A549 (cell line): ENCODE measurements at regions not wholly inside any gene's neighbourhood (a gene's known extent, or its start where the extent isn't known, plus 50 kb on each side); places are given as distances from the start of the nearest gene placed in this dataset.

Experiments
- ATAC-seq, 2 experiments: fragments of 200-7000 bp in 1 of 2; fragments of >200 bp in 1 of 2; cut with Nextera tagmentation in 1 of 2; cut with Tn5 transposase in 1 of 2; 3 replicates each; pipeline versions ENCODE4 v1.8.0 to v1.9.1; 2018 to 2020; ENCODE audit warnings: mild to moderate bottlenecking in 1 of 2, moderate library complexity in 1 of 2
- CTCF ChIA-PET: fragments of 300-600 bp; sonication (Branson Sonifier 250); formaldehyde crosslinking; extraction: SDS; loops from one replicate; lab custom pipeline; 2021; ENCODE audit warnings: antibody characterized with exemption, inconsistent platforms; lab: Yijun Ruan, JAX
- POLR2A ChIA-PET: fragments of 350-600 bp; formaldehyde crosslinking; extraction: SDS; loops from one replicate; lab custom pipeline; 2021; ENCODE audit warnings: antibody characterized with exemption, inconsistent platforms; lab: Yijun Ruan, JAX
- DNase-seq, 2 experiments: peaks; one replicate each; pipeline versions ENCODE4 v3.0.0 to v3.0.0-alpha.2; 2011 to 2016; ENCODE audit warnings: low read depth in 1 of 2, low spot score in 1 of 2
- FAIRE-seq: peaks from 2 replicates; lab custom pipeline; 2011; peaks lifted over from hg19 to GRCh38; lab: Jason Lieb, UNC
- H3K27ac ChIP-seq, 2 experiments: fragments of >200 bp; sonication (Bioruptor Twin); formaldehyde crosslinking; 3 replicates each; pipeline ENCODE4 v1.5.1; 2016 to 2017
- H3K4me1 ChIP-seq: fragments of >200 bp; sonication (Bioruptor Twin); formaldehyde crosslinking; 3 replicates; pipeline ENCODE4 v1.6.1; 2016
- H3K4me2 ChIP-seq: fragments of >200 bp; sonication (Bioruptor Twin); formaldehyde crosslinking; 3 replicates; pipeline ENCODE4 v1.6.1; 2016
- H3K4me3 ChIP-seq: fragments of >200 bp; sonication (Bioruptor Twin); formaldehyde crosslinking; 3 replicates; pipeline ENCODE4 v1.5.1; 2016
- H3K9me3 ChIP-seq: fragments of >200 bp; sonication (Bioruptor Twin); formaldehyde crosslinking; 3 replicates; pipeline ENCODE4 v1.6.1; 2016
- CBX2 ChIP-seq: fragments of 200-600 bp; sonication (generic); IDR thresholded peaks from 2 replicates; pipeline ENCODE4 v1.6.1; 2016; ENCODE audit warnings: low read depth, mild to moderate bottlenecking, borderline replicate concordance
- E2F6 ChIP-seq: IDR thresholded peaks from 2 replicates; pipeline ENCODE4 v1.6.1; 2012; ENCODE audit warnings: low read depth, borderline replicate concordance
- EHF ChIP-seq: fragments of 250-450 bp; sonication (Bioruptor Pico); IDR thresholded peaks from 2 replicates; pipeline ENCODE4 v1.5.0; 2020; ENCODE audit warnings: mild to moderate bottlenecking
- ESRRA ChIP-seq: fragments of 150-350 bp; IDR thresholded peaks from 2 replicates; pipeline ENCODE4 v1.6.1; 2014; ENCODE audit warnings: mild to moderate bottlenecking, low read length, borderline replicate concordance
- FOSL2 ChIP-seq, 2 experiments: fragments of 450-650 bp in 1 of 2; fragments of >200 bp in 1 of 2; sonication (Bioruptor Twin) in 1 of 2; formaldehyde crosslinking; IDR thresholded peaks; 2 replicates each; pipeline versions ENCODE4 v1.5.0 to v1.6.1; 2016 to 2020; ENCODE audit warnings: mild to moderate bottlenecking in 1 of 2, moderate library complexity in 1 of 2
- GATA3 ChIP-seq: IDR thresholded peaks from 2 replicates; pipeline ENCODE4 v1.6.1; 2012; ENCODE audit warnings: borderline replicate concordance
- HDAC2 ChIP-seq: fragments of 200-600 bp; sonication (generic); IDR thresholded peaks from 2 replicates; pipeline ENCODE4 v1.6.1; 2016
- HOXA7 ChIP-seq: fragments of 250-450 bp; sonication (Bioruptor Pico); IDR thresholded peaks from 2 replicates; pipeline ENCODE4 v1.5.0; 2020; ENCODE audit warnings: mild to moderate bottlenecking, moderate library complexity
- HOXB13 ChIP-seq: fragments of 250-450 bp; sonication (Bioruptor Pico); IDR thresholded peaks from 2 replicates; pipeline ENCODE4 v1.5.0; 2020; ENCODE audit warnings: low read depth, mild to moderate bottlenecking, moderate library complexity
- JUNB ChIP-seq: fragments of >200 bp; sonication (Bioruptor Twin); formaldehyde crosslinking; IDR thresholded peaks from 2 replicates; pipeline ENCODE4 v1.6.1; 2016
- MYC ChIP-seq: IDR thresholded peaks from 2 replicates; pipeline ENCODE4 v1.6.1; 2012; ENCODE audit warnings: mild to moderate bottlenecking, inconsistent platforms, low read length, improper control_type of control experiment, borderline replicate concordance
- NR3C1 ChIP-seq: fragments of >200 bp; sonication (Bioruptor Twin); formaldehyde crosslinking; IDR thresholded peaks from 3 replicates; pipeline ENCODE4 v1.6.1; 2017
- RCOR1 ChIP-seq: fragments of 150-350 bp; IDR thresholded peaks from 2 replicates; pipeline ENCODE4 v1.6.1; 2014; ENCODE audit warnings: antibody characterized with exemption, low read length, low read depth
- RFX5 ChIP-seq: fragments of 450-650 bp; IDR thresholded peaks from 2 replicates; pipeline ENCODE4 v1.7.1; 2014; ENCODE audit warnings: antibody characterized with exemption, mild to moderate bottlenecking, moderate library complexity
- SMC3 ChIP-seq: fragments of >200 bp; sonication (Bioruptor Twin); formaldehyde crosslinking; IDR thresholded peaks from 3 replicates; pipeline ENCODE4 v1.6.1; 2018; ENCODE audit warnings: inconsistent platforms
- TFCP2L1 ChIP-seq: fragments of 250-450 bp; sonication (Bioruptor Pico); IDR thresholded peaks from 2 replicates; pipeline ENCODE4 v1.5.0; 2021; ENCODE audit warnings: mild to moderate bottlenecking
- TP53 ChIP-seq: fragments of 250-450 bp; sonication (Bioruptor Pico); IDR thresholded peaks from 2 replicates; pipeline ENCODE4 v1.5.0; 2021; ENCODE audit warnings: mild to moderate bottlenecking, moderate library complexity
- ZFP36 ChIP-seq: fragments of 450-650 bp; IDR thresholded peaks from 2 replicates; pipeline ENCODE4 v1.6.1; 2014; ENCODE audit warnings: borderline replicate concordance; ENCODE audit not compliant: partially characterized antibody
- ZNF302 ChIP-seq: fragments of 250-450 bp; sonication (Bioruptor Pico); IDR thresholded peaks from 2 replicates; pipeline ENCODE4 v1.9.0; 2021; ENCODE audit warnings: inconsistent platforms, mild to moderate bottlenecking, moderate library complexity
- ZSCAN20 ChIP-seq: fragments of 250-450 bp; sonication (Bioruptor Pico); IDR thresholded peaks from 2 replicates; pipeline ENCODE4 v1.8.0; 2022; ENCODE audit warnings: mild to moderate bottlenecking, moderate library complexity
- WGBS: methylation state at CpG from one replicate; pipeline ENCODE4 v1.1.6; 2017; ENCODE audit errors: missing lambda C conversion rate; 5-methylcytosine and 5-hydroxymethylcytosine counted together
- TF ChIP-seq, protein P1 (sequence below): IDR thresholded peaks from 2 replicates; pipeline ENCODE4 v1.6.1; 2012
- TF ChIP-seq, protein P2 (sequence below): fragments of >200 bp; sonication (Bioruptor Twin); formaldehyde crosslinking; IDR thresholded peaks from 3 replicates; pipeline ENCODE4 v1.6.1; 2016

DNA sequence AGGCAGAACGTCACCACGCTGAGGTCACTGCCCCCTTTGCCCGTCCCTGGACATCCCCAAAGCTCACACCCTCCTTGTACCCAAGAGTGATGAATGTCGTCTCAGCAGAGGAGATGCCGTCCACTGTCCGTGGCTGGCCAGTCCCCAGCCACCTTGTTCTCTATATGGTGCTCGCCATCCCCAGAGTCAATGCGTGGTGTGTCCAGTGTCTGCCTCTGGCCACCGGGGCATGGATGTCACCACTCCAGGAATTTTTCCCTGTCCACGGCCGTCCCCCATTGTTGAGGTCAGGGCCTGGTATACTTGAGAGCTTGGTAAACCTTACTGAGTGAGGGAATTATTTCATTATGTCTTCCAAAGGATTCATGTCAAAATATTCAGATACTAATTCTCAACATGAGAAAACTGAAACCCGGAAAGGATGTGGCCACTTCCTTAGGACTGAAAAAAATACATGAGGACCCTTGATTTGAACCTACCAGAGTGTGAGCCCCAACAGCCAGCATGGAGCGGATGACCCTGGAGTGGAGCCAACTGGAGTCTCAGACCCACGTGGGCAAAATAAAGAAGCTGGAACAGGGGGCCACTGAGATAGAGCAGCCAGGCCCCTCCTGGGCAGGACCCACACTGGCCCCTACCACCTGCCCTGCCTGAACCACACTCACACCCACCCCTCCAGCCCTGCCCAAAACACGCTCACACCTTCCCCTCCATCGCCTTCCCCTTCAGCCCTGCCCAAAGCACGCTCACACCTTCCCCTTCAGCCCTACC lies 376.4 kb downstream of the BRD1 start (continued):
- TF ChIP-seq RFX5 (no peak), FOSL2 (IDR thresholded peaks at IDR 0.05) (no peak), FOSL2 (CRISPR knock-in tag; IDR thresholded peaks at IDR 0.05) (no peak), ZSCAN20 (no peak), TP53 (CRISPR knock-in tag) (no peak), E2F6 (no peak)

- WGBS, result 50% methylated on average over 9 of the region's 9 CpGs
- no peak overlapping the region for H3K4me3 ChIP-seq
- no peak overlapping the region for H3K4me2 ChIP-seq
- H3K9me3 ChIP-seq, result no peaks in the 10 kb centered on the region
- no peak for FAIRE-seq
- TF ChIP-seq, protein P1, sequence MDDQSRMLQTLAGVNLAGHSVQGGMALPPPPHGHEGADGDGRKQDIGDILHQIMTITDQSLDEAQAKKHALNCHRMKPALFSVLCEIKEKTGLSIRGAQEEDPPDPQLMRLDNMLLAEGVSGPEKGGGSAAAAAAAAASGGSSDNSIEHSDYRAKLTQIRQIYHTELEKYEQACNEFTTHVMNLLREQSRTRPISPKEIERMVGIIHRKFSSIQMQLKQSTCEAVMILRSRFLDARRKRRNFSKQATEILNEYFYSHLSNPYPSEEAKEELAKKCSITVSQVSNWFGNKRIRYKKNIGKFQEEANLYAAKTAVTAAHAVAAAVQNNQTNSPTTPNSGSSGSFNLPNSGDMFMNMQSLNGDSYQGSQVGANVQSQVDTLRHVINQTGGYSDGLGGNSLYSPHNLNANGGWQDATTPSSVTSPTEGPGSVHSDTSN, result no peak
- TF ChIP-seq GATA3 (no peak), SMC3 (no peak), RFX5 (no peak), FOSL2 (IDR thresholded peaks at IDR 0.05) (no peak), FOSL2 (CRISPR knock-in tag; IDR thresholded peaks at IDR 0.05) (no peak), RCOR1 (no peak), HOXA7 (CRISPR knock-in tag) (no peak), ZNF302 (CRISPR knock-in tag) (no peak), NR3C1 (no peak)
- TF ChIP-seq, protein P2, sequence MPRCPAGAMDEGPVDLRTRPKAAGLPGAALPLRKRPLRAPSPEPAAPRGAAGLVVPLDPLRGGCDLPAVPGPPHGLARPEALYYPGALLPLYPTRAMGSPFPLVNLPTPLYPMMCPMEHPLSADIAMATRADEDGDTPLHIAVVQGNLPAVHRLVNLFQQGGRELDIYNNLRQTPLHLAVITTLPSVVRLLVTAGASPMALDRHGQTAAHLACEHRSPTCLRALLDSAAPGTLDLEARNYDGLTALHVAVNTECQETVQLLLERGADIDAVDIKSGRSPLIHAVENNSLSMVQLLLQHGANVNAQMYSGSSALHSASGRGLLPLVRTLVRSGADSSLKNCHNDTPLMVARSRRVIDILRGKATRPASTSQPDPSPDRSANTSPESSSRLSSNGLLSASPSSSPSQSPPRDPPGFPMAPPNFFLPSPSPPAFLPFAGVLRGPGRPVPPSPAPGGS, result no peak
- TF ChIP-seq, all 56 proteins: peak for 0
- ChIA-PET CTCF (no interaction called here), POLR2A (no interaction called here)
- DNase-seq (no peak), ATAC-seq (no peak)
- Histone ChIP-seq H3K27ac (no peak overlapping the region), H3K4me1 (no peaks in the 10 kb centered on the region)
Observed at GRCh38 chr22:49450498-49450897, 377.2 kb downstream of the BRD1 start.

DNA sequence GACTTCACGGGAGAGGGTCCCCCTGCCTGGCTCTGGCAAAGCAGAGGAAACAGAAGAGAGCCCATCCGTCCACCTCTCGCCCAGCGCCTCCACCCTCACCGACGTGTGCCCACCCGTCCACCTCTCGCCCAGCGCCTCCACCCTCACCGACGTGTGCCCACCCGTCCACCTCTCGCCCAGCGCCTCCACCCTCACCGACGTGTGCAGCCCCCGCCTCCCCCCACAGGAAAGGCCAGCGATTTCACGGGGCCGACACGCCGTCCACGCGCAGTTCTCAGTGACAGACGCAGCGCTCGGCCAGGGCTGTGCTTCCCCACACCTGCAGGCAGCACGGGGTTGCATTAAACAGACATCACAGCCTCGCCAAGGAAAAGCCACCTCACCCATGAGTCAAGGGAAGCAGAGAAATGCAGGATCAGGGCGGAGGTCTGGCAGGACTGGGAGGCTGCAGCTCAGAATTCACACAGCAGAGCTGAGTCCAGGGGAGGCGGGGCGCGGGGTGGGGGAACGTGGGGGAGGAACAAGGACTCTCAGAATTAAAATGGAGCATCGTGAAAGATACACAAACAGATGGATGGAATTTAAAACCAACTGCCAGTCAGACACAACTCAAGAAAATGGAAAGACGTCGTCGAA lies 377.7 kb downstream of the BRD1 start:
- no peak overlapping the region for H3K27ac ChIP-seq
- no peak overlapping the region for H3K4me3 ChIP-seq
- POLR2A ChIA-PET, result no interaction called here
- no peak overlapping the region for H3K4me2 ChIP-seq
- DNase-seq (no peak), ATAC-seq (no peak), FAIRE-seq (no peak)
- CTCF ChIA-PET, result no interaction called here
- H3K4me1 ChIP-seq, result no peaks in the 10 kb centered on the region
- no peaks in the 10 kb centered on the region for H3K9me3 ChIP-seq
- WGBS, result 45% methylated on average over 19 of the region's 38 CpGs
- TF ChIP-seq MYC, result no peak
- TF ChIP-seq HOXB13 (CRISPR knock-in tag), result no peak
- no peak for TF ChIP-seq HDAC2
- no peak for TF ChIP-seq RCOR1
- no peak for TF ChIP-seq ZFP36
- no peak for TF ChIP-seq ESRRA
- no peak for TF ChIP-seq CBX2
- TF ChIP-seq EHF (CRISPR knock-in tag), result no peak
- no peak for TF ChIP-seq RFX5
- TF ChIP-seq TFCP2L1 (CRISPR knock-in tag), result no peak
- no peak for TF ChIP-seq JUNB
